IPS-20b (cell line): ENCODE measurements at regions not wholly inside any gene's neighbourhood (a gene's known extent, or its start where the extent isn't known, plus 50 kb on each side); places are given as distances from the start of the nearest gene placed in this dataset.

ENCODE experiments used
- H3K27ac ChIP-seq: one replicate; pipeline ENCODE4 v1.5.1; 2013; ENCODE audit warnings: low read length
- H3K27me3 ChIP-seq: 2 replicates; pipeline ENCODE4 v1.6.1; 2013; ENCODE audit warnings: mild to moderate bottlenecking, low read length, inconsistent platforms; ENCODE audit not compliant: insufficient read depth
- H3K36me3 ChIP-seq: 2 replicates; pipeline ENCODE4 v1.6.1; 2013; ENCODE audit warnings: low read depth, mild to moderate bottlenecking, inconsistent platforms, low read length, moderate library complexity; ENCODE audit not compliant: insufficient read depth
- H3K4me1 ChIP-seq: 2 replicates; pipeline ENCODE4 v1.6.1; 2013; ENCODE audit warnings: mild to moderate bottlenecking, control low read depth, inconsistent platforms, low read length, moderate library complexity; ENCODE audit not compliant: insufficient read depth
- H3K4me3 ChIP-seq: 2 replicates; pipeline ENCODE4 v1.5.1; 2013; ENCODE audit warnings: mild to moderate bottlenecking, low read length, inconsistent platforms
- H3K9ac ChIP-seq: 2 replicates; pipeline ENCODE4 v1.6.1; 2013; ENCODE audit warnings: low read depth, mild to moderate bottlenecking, inconsistent platforms, low read length, moderate library complexity
- H3K9me3 ChIP-seq: 2 replicates; pipeline ENCODE4 v1.6.1; 2013; ENCODE audit warnings: mild to moderate bottlenecking, low read depth, low read length, inconsistent platforms; ENCODE audit not compliant: insufficient read depth

DNA sequence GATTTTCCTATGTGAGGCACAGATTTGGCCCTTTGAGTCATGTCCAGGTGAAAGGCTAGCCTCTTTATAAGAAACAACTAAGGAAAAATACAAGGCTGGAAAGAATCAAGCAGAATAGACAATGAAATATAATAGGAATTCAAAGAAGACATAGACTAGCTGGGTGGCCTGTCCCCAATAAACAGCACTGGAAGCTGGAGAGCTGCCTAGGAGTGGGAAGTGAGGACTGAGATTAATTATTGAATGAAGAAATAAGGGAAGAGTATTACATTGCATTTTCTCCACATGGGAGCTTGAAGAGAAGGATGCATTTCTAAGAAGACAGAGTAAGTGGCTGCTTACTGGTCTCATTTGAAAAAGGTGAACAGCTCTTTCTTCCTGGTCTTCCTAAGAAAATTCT lies 100.0 kb downstream of the CCDC34 start:
- H3K27ac ChIP-seq = no peak overlapping the region
- no peak overlapping the region for H3K9ac ChIP-seq
- no peaks in the 10 kb centered on the region for H3K9me3 ChIP-seq
- no peaks in the 10 kb centered on the region for H3K27me3 ChIP-seq
- no peaks in the 10 kb centered on the region for H3K4me1 ChIP-seq
- no peak overlapping the region for H3K4me3 ChIP-seq
- H3K36me3 ChIP-seq = no peaks in the 10 kb centered on the region

DNA sequence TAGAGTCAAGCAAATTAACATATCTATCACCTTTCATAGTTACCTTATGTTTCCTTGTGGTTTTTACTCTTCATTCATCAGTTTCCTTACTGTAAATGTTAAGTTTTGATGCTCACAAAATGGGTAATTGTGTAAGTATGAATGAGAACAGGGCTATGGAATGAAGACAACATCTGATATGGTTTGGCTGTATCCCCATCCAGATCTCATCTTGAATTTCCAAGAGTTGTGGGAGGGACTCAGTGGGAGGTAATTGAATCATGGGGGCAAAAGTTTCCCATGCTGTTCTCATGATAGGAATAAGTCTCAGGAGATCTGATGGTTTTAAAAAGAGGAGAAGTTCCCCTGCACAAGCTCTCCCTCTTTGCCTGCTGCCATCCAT lies 107.6 kb downstream of the CCDC34 start:
- Histone ChIP-seq H3K27me3 (no peaks in the 10 kb centered on the region), H3K9me3 (no peaks in the 10 kb centered on the region), H3K36me3 (no peaks in the 10 kb centered on the region), H3K9ac (no peak overlapping the region), H3K27ac (no peak overlapping the region), H3K4me3 (no peak overlapping the region), H3K4me1 (no peaks in the 10 kb centered on the region)

DNA sequence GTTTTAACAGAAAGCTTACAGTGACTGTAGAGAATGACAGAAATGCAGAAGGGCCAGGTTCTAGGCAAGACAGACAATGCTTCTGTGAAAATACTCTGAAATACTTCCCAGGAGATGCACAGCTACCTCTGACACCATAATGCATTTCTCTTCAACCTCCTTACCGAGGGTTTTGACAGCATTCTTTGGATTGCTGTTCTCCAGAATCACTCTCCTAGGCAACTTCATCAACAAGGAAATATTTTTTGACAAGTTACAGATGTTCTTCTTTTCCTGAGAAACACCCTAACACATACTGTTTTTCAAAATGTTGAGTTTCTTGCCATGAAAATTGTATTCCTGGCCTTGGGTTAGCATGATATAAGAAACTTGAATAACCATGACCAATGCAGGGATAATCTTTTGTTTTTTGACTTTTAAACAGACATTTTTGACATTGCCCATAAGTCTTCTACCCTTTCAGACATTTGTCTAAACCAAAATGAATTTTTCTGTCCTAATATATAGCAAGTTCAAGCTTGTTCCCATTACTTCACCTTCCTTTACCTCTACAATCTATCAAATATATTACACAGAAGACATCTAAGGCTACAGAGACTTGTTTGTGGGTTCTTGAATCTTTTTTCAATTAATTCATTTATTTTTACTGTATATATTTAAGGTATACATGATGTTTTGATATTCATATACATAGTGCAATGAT lies 108.1 kb downstream of the CCDC34 start:
- no peaks in the 10 kb centered on the region for H3K9me3 ChIP-seq
- H3K9ac ChIP-seq = no peak overlapping the region
- H3K27me3 ChIP-seq = no peaks in the 10 kb centered on the region
- no peak overlapping the region for H3K4me3 ChIP-seq
- no peaks in the 10 kb centered on the region for H3K4me1 ChIP-seq
- no peak overlapping the region for H3K27ac ChIP-seq
- no peaks in the 10 kb centered on the region for H3K36me3 ChIP-seq

DNA sequence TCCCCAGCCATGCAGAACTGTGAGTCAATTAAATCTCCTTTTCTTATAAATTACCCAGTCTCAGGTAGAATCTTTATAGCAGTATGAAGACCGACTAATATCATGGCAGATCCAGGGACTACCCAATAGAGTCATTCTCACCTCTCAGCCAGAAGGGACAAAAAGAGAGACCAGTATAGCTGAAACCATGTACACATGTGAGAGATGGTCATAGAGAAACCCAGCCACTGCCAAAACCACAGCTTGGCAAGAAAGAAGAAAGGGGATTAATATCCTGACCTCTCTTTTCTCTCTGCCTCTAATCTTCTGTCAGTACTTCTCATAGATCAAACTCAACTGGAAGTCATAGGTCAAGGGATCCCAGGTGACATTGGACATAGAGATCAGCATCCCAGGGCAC lies 109.8 kb downstream of the CCDC34 start:
- H3K27me3 ChIP-seq = no peaks in the 10 kb centered on the region
- no peaks in the 10 kb centered on the region for H3K36me3 ChIP-seq
- peaks cover 7% of the 10 kb centered on the region for H3K4me1 ChIP-seq
- H3K4me3 ChIP-seq = no peak overlapping the region
- H3K27ac ChIP-seq = no peak overlapping the region
- H3K9me3 ChIP-seq = no peaks in the 10 kb centered on the region
- no peak overlapping the region for H3K9ac ChIP-seq

DNA sequence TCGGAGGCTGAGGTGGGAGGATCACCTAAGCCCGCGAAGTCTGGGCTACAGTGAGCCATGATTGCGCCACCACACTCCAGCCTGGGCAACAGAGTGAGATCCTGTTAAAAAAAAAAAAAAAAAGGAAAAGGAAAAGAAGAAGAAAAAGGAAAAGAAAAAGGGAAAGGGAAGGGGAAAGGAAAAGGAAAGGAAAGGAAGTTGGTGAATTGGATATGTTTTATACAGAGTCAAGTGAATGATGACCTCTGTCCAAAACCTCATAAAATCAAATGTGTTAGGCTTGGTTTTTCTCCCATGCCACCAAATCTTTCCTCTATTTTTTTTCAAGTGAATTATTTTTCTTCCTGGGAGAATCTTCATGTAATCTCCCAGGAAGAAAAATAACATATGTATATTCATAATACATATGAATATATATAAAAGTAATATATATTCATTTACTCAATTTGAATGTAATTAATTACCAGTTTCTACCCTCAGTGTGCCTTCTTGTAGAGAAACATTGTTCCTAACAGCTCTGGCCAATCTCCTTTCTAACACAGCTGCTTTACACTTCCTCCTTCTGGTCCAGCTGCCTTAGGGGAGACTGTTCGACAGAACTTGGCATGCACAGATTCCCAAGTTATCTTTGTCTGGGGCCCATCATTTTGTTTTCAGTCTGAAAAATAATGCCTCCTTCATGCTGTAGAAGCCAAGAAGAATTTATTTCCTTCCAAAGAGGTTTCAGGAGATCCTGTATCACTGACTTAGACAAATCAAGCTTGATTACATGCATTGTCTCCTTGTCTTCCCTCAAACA lies 111.9 kb downstream of the CCDC34 start:
- Histone ChIP-seq H3K27ac (no peak overlapping the region), H3K9me3 (no peaks in the 10 kb centered on the region), H3K9ac (no peak overlapping the region), H3K4me3 (no peak overlapping the region), H3K27me3 (no peaks in the 10 kb centered on the region), H3K36me3 (no peaks in the 10 kb centered on the region), H3K4me1 (peaks cover 9% of the 10 kb centered on the region)

DNA sequence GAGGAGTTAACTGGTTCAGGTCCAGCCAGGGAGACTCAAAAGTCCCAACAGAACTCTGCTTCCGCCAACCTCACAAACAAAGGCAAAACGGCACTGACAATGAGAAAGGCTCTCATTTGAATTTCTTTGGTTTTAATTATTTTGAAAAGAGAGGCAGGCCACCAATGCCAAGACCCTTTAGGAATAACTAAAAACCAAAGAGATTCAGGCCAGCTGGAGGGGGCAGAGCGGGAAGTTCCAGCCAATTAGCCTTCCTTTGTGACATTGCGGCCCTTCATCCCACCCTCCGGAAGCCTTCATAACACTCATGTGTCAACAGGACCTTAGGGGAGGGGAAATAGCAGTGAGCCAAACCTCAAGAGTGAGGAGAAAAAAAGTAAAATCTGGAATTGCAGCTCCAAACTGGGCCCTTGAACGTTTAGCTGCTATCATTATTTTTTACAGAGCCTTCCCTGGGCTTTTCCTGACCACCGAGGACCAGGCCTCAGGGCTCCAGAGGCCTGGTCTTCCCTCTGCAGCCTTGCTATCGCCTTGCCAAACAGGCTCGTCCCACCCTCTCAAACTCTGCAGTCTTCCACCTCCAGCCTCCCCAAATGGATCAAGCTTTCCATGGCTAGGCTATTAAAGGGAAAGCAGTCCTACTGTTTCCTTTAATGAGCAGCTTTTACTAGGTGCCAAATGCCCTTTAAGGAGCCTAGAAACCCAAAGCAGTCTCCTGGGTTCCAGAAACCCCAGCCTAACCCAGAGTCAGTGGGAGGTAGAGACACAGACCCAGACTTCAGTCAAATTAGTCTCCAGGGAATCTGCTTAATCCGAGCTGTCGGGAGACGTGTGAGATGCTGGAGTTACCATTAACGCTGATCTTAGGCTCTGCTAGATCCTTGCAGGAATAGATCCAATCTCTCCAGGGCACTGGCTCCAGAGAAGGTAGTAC lies 114.2 kb downstream of the CCDC34 start:
- H3K4me1 ChIP-seq = peaks cover 9% of the 10 kb centered on the region
- no peak overlapping the region for H3K27ac ChIP-seq
- no peaks in the 10 kb centered on the region for H3K9me3 ChIP-seq
- no peaks in the 10 kb centered on the region for H3K27me3 ChIP-seq
- no peaks in the 10 kb centered on the region for H3K36me3 ChIP-seq
- no peak overlapping the region for H3K4me3 ChIP-seq
- H3K9ac ChIP-seq = no peak overlapping the region; the same call in 1 of the 2 replicates

DNA sequence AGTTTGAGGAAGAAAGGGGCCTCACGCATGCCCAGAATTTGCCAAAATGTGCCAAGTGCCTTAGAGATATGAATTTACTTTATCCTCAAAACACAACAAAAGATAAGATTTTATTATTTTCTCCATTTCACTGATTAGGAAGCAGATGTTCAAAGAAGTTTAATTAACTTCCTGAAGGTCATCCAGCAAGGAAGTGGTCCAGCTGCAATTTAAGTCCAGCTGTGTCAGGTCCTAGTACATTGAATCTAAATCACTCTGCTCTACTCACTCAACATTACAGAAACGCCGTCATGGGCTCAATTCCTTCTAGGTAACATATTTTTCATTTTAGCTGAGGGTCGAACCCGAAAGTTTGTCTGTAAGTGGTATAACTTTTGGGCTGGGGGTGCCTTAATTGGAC lies 115.4 kb downstream of the CCDC34 start:
- H3K9me3 ChIP-seq = no peaks in the 10 kb centered on the region
- H3K4me3 ChIP-seq = no peak overlapping the region
- no peak overlapping the region for H3K9ac ChIP-seq
- H3K27ac ChIP-seq = no peak overlapping the region
- no peaks in the 10 kb centered on the region for H3K36me3 ChIP-seq
- H3K27me3 ChIP-seq = no peaks in the 10 kb centered on the region
- H3K4me1 ChIP-seq = peaks cover 20% of the 10 kb centered on the region

DNA sequence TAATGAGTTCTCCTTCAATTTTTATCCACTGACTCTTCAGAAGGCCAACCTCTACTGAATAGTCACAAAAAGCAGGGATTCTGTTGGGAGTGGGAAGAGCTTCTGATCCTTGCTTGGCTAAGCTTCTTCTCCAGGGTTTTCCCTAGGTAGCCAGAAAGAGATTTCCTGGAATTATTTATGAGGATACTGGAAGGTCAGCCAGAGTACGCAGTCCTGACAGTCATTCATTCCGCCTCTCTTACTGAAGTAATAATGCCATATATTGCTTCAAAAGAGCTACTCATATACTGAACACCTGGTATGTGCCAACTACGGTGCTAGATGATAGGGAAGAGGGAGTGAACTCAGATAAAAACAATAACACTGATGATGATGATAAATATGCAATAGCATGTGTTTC lies 116.1 kb downstream of the CCDC34 start:
- no peak overlapping the region for H3K9ac ChIP-seq
- no peaks in the 10 kb centered on the region for H3K27me3 ChIP-seq

DNA sequence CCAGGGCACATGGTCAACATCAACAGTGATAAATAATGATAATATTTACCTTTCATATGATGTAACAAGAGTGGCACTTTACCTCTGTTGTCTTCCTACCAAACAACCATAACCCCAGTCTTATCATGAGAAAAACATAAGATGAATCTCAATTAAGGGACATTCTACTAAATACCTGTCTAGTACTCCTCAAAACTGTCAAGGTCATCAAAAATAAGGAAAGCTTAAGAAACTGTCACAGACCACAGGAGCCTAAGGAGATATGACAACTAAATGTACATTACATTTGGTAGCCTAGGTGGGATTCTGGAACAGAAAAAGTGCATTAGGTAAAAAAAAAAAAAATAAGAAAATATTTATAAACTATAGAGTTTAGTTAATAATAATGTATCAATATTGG lies 118.1 kb downstream of the CCDC34 start:
- H3K9me3 ChIP-seq = no peaks in the 10 kb centered on the region
- no peak overlapping the region for H3K4me3 ChIP-seq
- no peak overlapping the region for H3K27ac ChIP-seq
- no peaks in the 10 kb centered on the region for H3K27me3 ChIP-seq
- no peak overlapping the region for H3K9ac ChIP-seq
- peaks cover 22% of the 10 kb centered on the region for H3K4me1 ChIP-seq
- no peaks in the 10 kb centered on the region for H3K36me3 ChIP-seq

More for the DNA sequence above, 116.1 kb downstream of the CCDC34 start:
- Histone ChIP-seq H3K4me1 (peaks cover 22% of the 10 kb centered on the region), H3K36me3 (no peaks in the 10 kb centered on the region), H3K9me3 (no peaks in the 10 kb centered on the region), H3K27ac (no peak overlapping the region), H3K4me3 (no peak overlapping the region)

DNA sequence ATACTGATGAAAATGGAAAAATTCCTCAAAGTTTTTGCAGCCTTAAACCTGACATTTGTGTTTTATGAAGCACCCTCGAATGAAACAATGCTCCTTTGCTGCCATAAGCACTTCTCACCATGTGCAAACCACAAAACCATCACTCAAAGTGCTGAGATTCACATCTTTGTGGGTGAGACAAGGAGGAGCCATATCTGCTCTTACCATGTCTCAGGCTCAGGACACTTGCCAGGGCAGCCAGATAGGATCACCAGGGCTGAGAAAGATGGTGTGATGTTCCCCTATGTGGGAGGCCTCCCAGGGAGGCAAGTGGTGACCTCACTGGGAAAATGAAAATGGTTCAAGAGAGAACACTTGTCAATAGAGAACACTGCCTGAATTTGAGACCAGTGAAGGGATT lies 120.4 kb downstream of the CCDC34 start:
- H3K9ac ChIP-seq = no peak overlapping the region
- H3K4me1 ChIP-seq = peaks cover 14% of the 10 kb centered on the region
- H3K27ac ChIP-seq = no peak overlapping the region
- no peak overlapping the region for H3K4me3 ChIP-seq
- H3K27me3 ChIP-seq = no peaks in the 10 kb centered on the region
- no peaks in the 10 kb centered on the region for H3K36me3 ChIP-seq
- no peaks in the 10 kb centered on the region for H3K9me3 ChIP-seq

DNA sequence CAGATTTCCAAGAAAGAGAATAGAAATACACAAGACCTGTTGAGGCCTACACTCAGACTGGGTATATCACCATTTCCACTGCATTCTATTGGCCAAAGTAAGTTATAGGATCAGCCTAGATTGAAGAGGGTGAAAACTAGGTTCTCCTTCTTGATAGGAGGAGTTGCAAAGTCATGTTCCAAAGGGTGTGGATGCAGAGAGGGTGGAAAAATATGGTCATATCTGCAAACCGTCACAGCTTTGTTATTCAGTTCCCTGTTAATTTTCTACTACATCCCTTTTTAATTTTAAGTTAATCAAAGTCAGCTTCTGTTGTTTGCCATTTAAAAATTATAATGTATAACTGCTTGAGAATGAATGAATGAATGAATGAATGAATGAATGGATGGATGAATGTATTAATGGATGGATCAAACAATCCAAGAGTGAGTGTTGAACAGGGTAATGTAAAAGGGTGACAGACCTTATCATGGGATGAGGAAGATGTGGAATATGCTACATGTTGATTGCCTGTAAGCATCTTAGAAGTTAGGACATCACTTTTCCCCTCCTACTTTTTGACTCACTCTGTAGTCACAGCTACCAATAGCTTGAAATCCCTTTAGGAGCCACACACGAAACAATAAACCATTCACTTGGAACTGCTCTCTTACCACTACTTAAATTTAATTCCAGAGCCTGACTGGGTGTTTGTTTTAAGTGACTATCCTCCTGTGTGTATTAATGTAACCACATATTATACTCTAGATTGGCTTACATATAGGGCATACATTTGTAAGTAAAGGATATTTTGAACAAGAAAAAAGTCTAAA lies 121.5 kb downstream of the CCDC34 start:
- Histone ChIP-seq H3K4me1 (peaks cover 14% of the 10 kb centered on the region), H3K27ac (no peak overlapping the region), H3K4me3 (no peak overlapping the region), H3K9ac (no peak overlapping the region), H3K9me3 (no peaks in the 10 kb centered on the region), H3K27me3 (no peaks in the 10 kb centered on the region), H3K36me3 (no peaks in the 10 kb centered on the region)
